Right lobe of liver (tissue), 6 donors: ENCODE measurements at regions not wholly inside any gene's neighbourhood (a gene's known extent, or its start where the extent isn't known, plus 50 kb on each side); places are given as distances from the start of the nearest gene placed in this dataset.

ENCODE experiments used
- ATAC-seq, 4 donors: fragments of 200-7000 bp; cut with Tn5 transposase; one replicate each; pipeline ENCODE4 v1.9.1; 2020; ENCODE audit warnings: mild to moderate bottlenecking in 4 of 4, moderate library complexity in 4 of 4
- DNase-seq, 3 donors: peaks; one replicate each; pipeline ENCODE4 v3.0.0-alpha.2; 2020
- H3K27ac ChIP-seq, 3 donors: fragments of 200-600 bp; one replicate each; pipeline ENCODE4 v1.8.0; 2022
- H3K27me3 ChIP-seq, 2 donors: fragments of 200-600 bp; one replicate each; pipeline ENCODE4 v1.8.0; 2022
- H3K36me3 ChIP-seq, 4 donors: fragments of 200-600 bp; sonication (generic) in 1 of 4; one replicate each; pipeline versions ENCODE4 v1.5.1 to v1.8.0; 2017 to 2022; ENCODE audit warnings: control low read depth in 1 of 4
- H3K4me1 ChIP-seq, 4 donors: fragments of 200-600 bp; sonication (generic) in 1 of 4; one replicate each; pipeline versions ENCODE4 v1.5.1 to v1.8.0; 2017 to 2022; ENCODE audit warnings: control low read depth in 1 of 4
- H3K4me3 ChIP-seq, 3 donors: fragments of 200-600 bp; one replicate each; pipeline ENCODE4 v1.8.0; 2022
- H3K9me3 ChIP-seq, 4 donors: fragments of 200-600 bp; sonication (generic) in 1 of 4; one replicate each; pipeline versions ENCODE4 v1.5.1 to v1.8.0; 2017 to 2022; ENCODE audit warnings: control low read depth in 1 of 4
- CTCF ChIP-seq, 4 donors: fragments of 200-600 bp in 3 of 4; fragments of 450-650 bp in 1 of 4; IDR thresholded peaks; one replicate each; pipeline versions ENCODE4 v1.5.1 to v1.8.0; 2016 to 2022; ENCODE audit warnings: antibody characterized with exemption in 4 of 4, mild to moderate bottlenecking in 2 of 4
- POLR2A ChIP-seq: fragments of 450-650 bp; IDR thresholded peaks from one replicate; pipeline ENCODE4 v1.6.1; 2017; ENCODE audit warnings: antibody characterized with exemption, mild to moderate bottlenecking
- WGBS: methylation state at CpG from one replicate; pipeline ENCODE4 v1.1.6; 2018; ENCODE audit warnings: low coverage, low lambda C conversion rate; ENCODE audit not compliant: insufficient coverage; ENCODE audit errors: missing lambda C conversion rate; 5-methylcytosine and 5-hydroxymethylcytosine counted together
- intact Hi-C, 2 donors: fragments of 100-400 bp; cut with DNase I; formaldehyde crosslinking; loops; one replicate each; pipeline versions ENCODE4 v1.11.2 to v1.14.1; 2022
- donor health status: DM: no; HTN: yes; CAD: no.
- donor health status: DM: no; HTN: no; CAD: no.
- donor health status: DM: no; HTN: no; CAD: no.
- donor health status: DM: no; HTN: yes; CAD: no.
- donor health status: DM: no; HTN: yes; CAD: no.

DNA sequence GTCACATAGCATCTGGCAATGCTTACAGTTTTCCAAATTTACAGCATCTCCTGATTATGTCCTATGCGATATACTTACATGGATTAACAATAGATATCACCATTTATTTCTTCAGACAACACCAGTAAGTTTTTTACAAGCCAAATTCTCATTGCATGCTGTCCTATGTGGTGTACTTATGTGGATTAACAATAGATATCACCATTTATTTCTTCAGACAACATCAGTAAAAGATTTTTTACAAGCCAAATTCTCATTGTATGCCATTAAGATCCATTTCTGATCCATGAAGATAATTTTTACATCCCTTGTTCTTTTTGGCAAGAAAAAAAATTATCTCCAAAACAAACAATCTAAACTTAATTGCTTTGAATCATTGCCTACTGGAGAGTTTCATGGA lies 340.9 kb downstream of the KCNN2 start:
- intact Hi-C loops, result no loop called here
- no peak for TF ChIP-seq CTCF (IDR thresholded peaks at IDR 0.05)
- DNase-seq, result no peak
- Histone ChIP-seq H3K36me3 (no peaks in the 10 kb centered on the region), H3K27me3 (no peaks in the 10 kb centered on the region), H3K9me3 (no peaks in the 10 kb centered on the region), H3K4me1 (no peaks in the 10 kb centered on the region), H3K4me3 (no peak overlapping the region), H3K27ac (no peak overlapping the region)
- no peak for ATAC-seq
- 31% methylated on average over 1 of the region's 1 CpG for WGBS

DNA sequence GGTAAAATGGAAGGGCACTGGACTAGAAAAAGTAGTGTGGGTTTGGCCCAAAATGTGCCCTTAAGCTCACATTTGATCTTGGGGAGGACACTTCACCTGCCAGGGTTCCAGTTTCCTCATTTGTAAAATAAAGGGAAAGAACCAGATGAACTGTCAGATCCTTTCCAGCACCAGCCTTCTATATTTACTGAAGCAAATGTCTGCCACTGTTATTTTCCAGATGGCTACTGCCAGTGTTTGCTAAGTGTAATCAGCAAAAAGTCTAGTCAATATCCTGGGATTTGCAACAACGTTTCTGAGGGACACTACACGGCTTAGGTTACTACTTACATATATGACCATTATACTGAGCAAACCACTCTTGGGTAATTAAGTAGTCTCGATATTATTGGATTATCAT lies 340.3 kb downstream of the KCNN2 start:
- H3K4me1 ChIP-seq, result no peaks in the 10 kb centered on the region
- 31% methylated on average over 3 of the region's 3 CpGs for WGBS

GRCh38 chr5:114700823-114701222 lies 339.0 kb downstream of the KCNN2 start:
- Histone ChIP-seq H3K27me3 (no peaks in the 10 kb centered on the region), H3K4me3 (no peak overlapping the region), H3K27ac (no peak overlapping the region), H3K4me1 (no peaks in the 10 kb centered on the region), H3K36me3 (no peaks in the 10 kb centered on the region), H3K9me3 (no peaks in the 10 kb centered on the region)
- TF ChIP-seq POLR2A (no peak), CTCF (IDR thresholded peaks at IDR 0.05) (no peak)
- no peak for DNase-seq
- WGBS, result 55% methylated on average over 3 of the region's 3 CpGs
- no peak for ATAC-seq
- intact Hi-C loops, result no loop called here

More for the DNA sequence above, 340.3 kb downstream of the KCNN2 start:
- Histone ChIP-seq H3K36me3 (no peaks in the 10 kb centered on the region), H3K4me3 (no peak overlapping the region), H3K9me3 (no peaks in the 10 kb centered on the region), H3K27ac (no peak overlapping the region), H3K27me3 (no peaks in the 10 kb centered on the region)
- intact Hi-C loops, result no loop called here
- ATAC-seq (no peak), DNase-seq (no peak)
- TF ChIP-seq POLR2A (no peak), CTCF (IDR thresholded peaks at IDR 0.05) (no peak)

- H3K36me3 ChIP-seq, result no peaks in the 10 kb centered on the region
- DNase-seq, result no peak
- no peaks in the 10 kb centered on the region for H3K9me3 ChIP-seq
- no peak overlapping the region for H3K27ac ChIP-seq
- H3K4me3 ChIP-seq, result no peak overlapping the region
- ATAC-seq, result peak in 1 of 4 donors; percentile 39
- no peaks in the 10 kb centered on the region for H3K4me1 ChIP-seq
- 33% methylated on average over 1 of the region's 27 CpGs for WGBS
- TF ChIP-seq CTCF (IDR thresholded peaks at IDR 0.05), result no peak
- TF ChIP-seq POLR2A, result no peak
- H3K27me3 ChIP-seq, result no peaks in the 10 kb centered on the region
- intact Hi-C loops, result no loop called here
These were observed 333.5 kb downstream of the KCNN2 start for GRCh38 chr5:114695292-114695904.

- H3K4me1 ChIP-seq, result no peaks in the 10 kb centered on the region
- no peak overlapping the region for H3K27ac ChIP-seq
- DNase-seq (no peak), ATAC-seq (no peak)
- no peaks in the 10 kb centered on the region for H3K9me3 ChIP-seq
- intact Hi-C loops, result no loop called here
- H3K27me3 ChIP-seq, result no peaks in the 10 kb centered on the region
- WGBS, result 20% methylated on average over 1 of the region's 1 CpG
- no peaks in the 10 kb centered on the region for H3K36me3 ChIP-seq
- no peak for TF ChIP-seq CTCF (IDR thresholded peaks at IDR 0.05)
- H3K4me3 ChIP-seq, result no peak overlapping the region
These were observed 324.5 kb downstream of the KCNN2 start for GRCh38 chr5:114686356-114686755.
